ENCODE measurements at regions not wholly inside any gene's neighbourhood (a gene's known extent, or its start where the extent isn't known, plus 50 kb on each side); places are given as distances from the start of the nearest gene placed in this dataset.
A peak's percentile ranks its signal among the peaks of the same experiment; 100 is the strongest.

DNA sequence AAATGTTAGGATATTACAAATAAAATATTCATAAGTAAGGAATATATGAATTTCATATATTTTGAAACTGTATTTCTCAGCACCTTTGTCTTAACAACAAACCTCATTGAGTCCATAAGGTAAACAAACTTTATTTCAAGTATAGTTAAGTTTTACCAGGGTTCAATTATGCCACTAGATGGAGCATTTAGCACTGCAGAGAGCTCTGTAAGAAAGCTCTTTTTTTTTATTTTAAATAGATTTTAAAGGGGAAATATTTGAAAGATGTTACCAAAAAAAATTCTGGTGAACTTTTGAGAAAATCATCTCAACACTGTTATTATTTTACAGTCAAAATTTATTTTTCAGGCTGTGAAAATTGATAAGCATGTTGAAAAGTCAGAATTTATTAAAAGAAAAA is 955.2 kb upstream of the EYS start:
- peak; percentile 31 for DNase-seq (ENCODE audit: low read depth)
- no peak overlapping the region for H3K4me3 ChIP-seq (ENCODE audit: low read length)
- TF ChIP-seq CTCF (IDR thresholded peaks at IDR 0.05; ENCODE audit: insufficient read depth, low read depth, low read length, missing control alignments), result peak; percentile 29

DNA sequence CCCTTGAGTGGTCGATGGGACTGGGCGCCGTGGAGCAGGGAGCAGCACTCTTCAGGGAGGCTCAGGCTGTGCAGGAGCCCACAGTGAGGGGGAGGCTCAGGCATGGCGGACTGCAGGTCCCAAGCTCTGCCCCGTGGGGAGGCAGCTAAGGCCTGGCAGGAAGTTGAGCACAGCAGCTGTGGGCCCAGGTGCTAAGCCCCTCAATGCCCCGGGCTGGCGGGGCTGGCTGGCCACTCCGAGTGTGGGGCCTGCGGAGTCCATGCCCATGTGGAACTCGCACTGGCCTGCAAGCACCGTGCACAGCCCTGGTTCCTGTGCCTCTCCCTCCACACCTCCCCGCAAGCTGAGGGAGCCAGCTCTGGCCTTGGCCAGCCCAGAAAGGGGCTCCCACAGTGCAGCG is 948.4 kb upstream of the EYS start:
- H3K4me3 ChIP-seq (ENCODE audit: low read length), result no peak overlapping the region
- TF ChIP-seq CTCF (IDR thresholded peaks at IDR 0.05; ENCODE audit: insufficient read depth, low read depth, low read length, missing control alignments), result no peak
- no peak for DNase-seq (ENCODE audit: low read depth)

DNA sequence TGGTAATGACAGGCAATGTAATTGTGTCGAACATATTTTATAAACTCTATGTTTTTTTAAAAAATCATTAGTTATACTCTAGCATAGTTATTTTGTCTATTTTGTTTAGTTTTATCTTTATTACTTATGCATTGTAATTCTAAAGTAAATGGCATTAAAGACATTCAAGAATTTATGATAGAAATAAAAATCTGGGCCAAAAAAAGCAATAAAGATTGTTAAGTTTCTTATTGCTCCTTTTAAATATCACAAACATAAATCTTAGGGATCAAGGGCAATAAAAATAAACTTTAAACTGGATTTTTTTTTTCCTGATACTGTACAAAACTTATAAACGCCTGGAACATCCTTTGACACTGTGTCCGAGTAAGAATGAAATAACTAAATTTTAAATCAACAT is 931.5 kb upstream of the EYS start:
- no peak for DNase-seq (ENCODE audit: low read depth)
- no peak overlapping the region for H3K4me3 ChIP-seq (ENCODE audit: low read length)
- no peak for TF ChIP-seq CTCF (IDR thresholded peaks at IDR 0.05; ENCODE audit: insufficient read depth, low read depth, low read length, missing control alignments)

- H3K4me3 ChIP-seq (ENCODE audit: low read length), result no peak overlapping the region
- no peak for DNase-seq (ENCODE audit: low read depth)
- no peak for TF ChIP-seq CTCF (IDR thresholded peaks at IDR 0.05; ENCODE audit: insufficient read depth, low read depth, low read length, missing control alignments)
These were observed 931.1 kb upstream of the EYS start for GRCh38 chr6:66638099-66638498.

DNA sequence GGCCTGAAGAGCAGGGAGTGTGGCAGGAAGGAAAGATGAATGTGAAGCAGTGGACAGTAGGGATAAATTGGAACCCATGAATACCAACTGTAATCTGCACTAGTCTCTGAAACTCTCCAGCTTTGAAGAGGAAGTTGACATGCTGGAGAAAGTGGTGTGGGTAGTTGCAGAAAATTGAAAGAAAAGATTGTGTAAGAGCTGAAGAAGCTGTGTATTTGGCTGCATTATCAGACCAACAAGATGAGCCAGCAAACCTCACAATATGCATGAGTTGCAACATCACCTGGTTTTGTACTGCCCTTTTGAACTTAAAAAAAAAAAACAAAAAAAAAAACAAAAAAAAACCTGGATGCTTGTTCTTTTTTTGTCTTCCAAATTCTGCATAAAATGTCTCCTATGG is 921.9 kb upstream of the EYS start:
- no peak for TF ChIP-seq CTCF (IDR thresholded peaks at IDR 0.05; ENCODE audit: insufficient read depth, low read depth, low read length, missing control alignments)
- H3K4me3 ChIP-seq (ENCODE audit: low read length), result no peak overlapping the region
- peak; percentile 2 for DNase-seq (ENCODE audit: low read depth)

DNA sequence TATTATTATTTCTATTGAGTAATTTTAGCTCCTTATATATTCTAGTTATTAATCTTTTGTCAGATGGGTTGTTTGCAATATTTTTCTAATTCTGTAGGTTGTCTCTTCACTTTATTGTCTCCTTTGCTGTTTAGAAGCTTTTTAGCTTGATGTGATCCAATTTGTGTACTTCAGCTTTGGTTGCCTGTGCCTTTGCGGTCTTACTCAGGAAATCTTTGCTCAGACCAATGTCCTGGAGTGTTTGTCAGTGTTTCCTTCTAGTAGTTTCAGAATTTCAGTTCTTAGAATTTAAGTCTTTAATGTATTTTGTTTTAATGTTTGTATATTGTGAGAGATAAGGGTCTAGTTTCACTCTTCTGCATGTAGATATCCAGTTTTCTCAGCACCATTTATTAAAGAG is 916.0 kb upstream of the EYS start:
- no peak for TF ChIP-seq CTCF (IDR thresholded peaks at IDR 0.05; ENCODE audit: insufficient read depth, low read depth, low read length, missing control alignments)
- H3K4me3 ChIP-seq (ENCODE audit: low read length), result no peak overlapping the region
- DNase-seq (ENCODE audit: low read depth), result no peak

DNA sequence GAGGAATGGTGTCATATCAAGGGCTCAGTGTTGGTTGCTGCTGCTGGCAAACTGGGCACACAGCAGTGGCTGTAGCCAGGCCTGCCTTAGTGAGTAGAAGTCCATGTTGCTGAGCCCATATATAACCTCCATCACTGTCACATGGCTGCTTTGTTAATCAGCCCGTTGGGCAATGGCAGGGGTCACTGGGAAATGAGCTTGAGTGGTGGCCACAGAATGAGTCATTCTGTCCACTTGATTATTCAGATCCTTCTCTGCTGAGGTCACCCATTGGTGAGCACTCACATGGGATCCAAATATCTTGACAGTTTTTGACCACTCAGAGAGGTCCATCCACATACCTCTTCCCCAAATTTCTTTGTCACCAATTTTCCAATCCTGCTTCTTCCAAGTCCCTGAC is 898.9 kb upstream of the EYS start:
- H3K4me3 ChIP-seq (ENCODE audit: low read length), result no peak overlapping the region
- no peak for TF ChIP-seq CTCF (IDR thresholded peaks at IDR 0.05; ENCODE audit: insufficient read depth, low read depth, low read length, missing control alignments)
- no peak for DNase-seq (ENCODE audit: low read depth)
